Endothelial cell of umbilical vein (primary cell): ENCODE measurements at regions not wholly inside any gene's neighbourhood (a gene's known extent, or its start where the extent isn't known, plus 50 kb on each side); places are given as distances from the start of the nearest gene placed in this dataset.

Source experiments
- BruUV-seq: library from RNA; stranded (reverse); fragments of 400-500 nt; replicated peaks from 2 replicates; lab custom pipeline; 2021; lab: Mats Ljungman, UMichigan
- CTCF ChIA-PET: fragments of 300-600, 350-600 bp; sonication (Branson Sonifier 250); formaldehyde crosslinking; loops from one replicate; lab custom pipeline; 2021; ENCODE audit warnings: antibody characterized with exemption, inconsistent platforms; lab: Charles Lee
- POLR2A ChIA-PET: fragments of 300-600, 350-600 bp; sonication (Branson Sonifier 250); formaldehyde crosslinking; loops from one replicate; lab custom pipeline; 2021; ENCODE audit warnings: antibody characterized with exemption, inconsistent platforms; lab: Charles Lee
- DNase-seq: peaks from one replicate; pipeline ENCODE4 v3.0.0-alpha.2; 2011; ENCODE audit warnings: low read depth, low spot score
- FAIRE-seq: peaks from 2 replicates; lab custom pipeline; 2011; peaks lifted over from hg19 to GRCh38; lab: Jason Lieb, UNC
- H2AFZ ChIP-seq: 2 replicates; pipeline ENCODE4 v1.6.0; 2012; ENCODE audit warnings: low read depth, low read length, control low read depth, inconsistent platforms
- H3K27ac ChIP-seq: 2 replicates; pipeline ENCODE4 v1.5.1; 2011; ENCODE audit warnings: low read depth, mild to moderate bottlenecking, control low read depth, low read length, moderate library complexity; ENCODE audit not compliant: insufficient read depth
- H3K27me3 ChIP-seq, 2 experiments: 2 replicates each; pipeline versions ENCODE4 v1.6.0 to v1.6.1; 2011; ENCODE audit warnings: low read length in 2 of 2, mixed read lengths in 1 of 2; ENCODE audit not compliant: control insufficient read depth in 2 of 2, insufficient read depth in 2 of 2
- H3K36me3 ChIP-seq, 2 experiments: 2 replicates in 1 of 2; 3 replicates in 1 of 2; pipeline ENCODE4 v1.5.1; 2011; ENCODE audit warnings: low read length in 2 of 2, mild to moderate bottlenecking in 1 of 2, moderate library complexity in 1 of 2; ENCODE audit not compliant: control insufficient read depth in 2 of 2, insufficient read depth in 2 of 2; ENCODE audit errors: extremely low read depth in 1 of 2
- H3K4me1 ChIP-seq: 3 replicates; pipeline ENCODE4 v1.5.1; 2011; ENCODE audit warnings: mild to moderate bottlenecking, low read length; ENCODE audit not compliant: control insufficient read depth, insufficient read depth; ENCODE audit errors: extremely low read depth
- H3K4me2 ChIP-seq: 2 replicates; pipeline ENCODE4 v1.6.1; 2011; ENCODE audit warnings: low read length, control low read depth, mixed read lengths; ENCODE audit not compliant: insufficient read depth
- H3K4me3 ChIP-seq, 3 experiments: fragments of 200-600 bp in 1 of 3; sonication (generic), shearing (Covaris generic) in 1 of 3; replicated peaks in 1 of 3; 2 replicates each; pipeline ENCODE4 v1.5.1; 2011 to 2016; ENCODE audit warnings: control low read depth in 3 of 3, low read length in 3 of 3, mild to moderate bottlenecking in 2 of 3, inconsistent platforms in 1 of 3, low read depth in 1 of 3, moderate library complexity in 1 of 3; ENCODE audit not compliant: insufficient read depth in 1 of 3
- H3K79me2 ChIP-seq: 2 replicates; pipeline ENCODE4 v1.6.0; 2012; ENCODE audit warnings: low read length, inconsistent platforms; ENCODE audit not compliant: control insufficient read depth, insufficient read depth
- H3K9ac ChIP-seq: replicated peaks from 2 replicates; pipeline ENCODE3; 2011; ENCODE audit warnings: low read length, control low read depth; ENCODE audit not compliant: insufficient read depth; ENCODE audit errors: extremely low read depth
- H3K9me1 ChIP-seq: replicated peaks from 3 replicates; pipeline ENCODE4 v1.6.0; 2011; ENCODE audit warnings: mild to moderate bottlenecking, low read length; ENCODE audit not compliant: control insufficient read depth, insufficient read depth; ENCODE audit errors: extremely low read depth
- H3K9me3 ChIP-seq: replicated peaks from 2 replicates; pipeline ENCODE4 v1.5.1; 2012; ENCODE audit warnings: low read length, inconsistent platforms; ENCODE audit not compliant: control insufficient read depth, insufficient read depth
- H4K20me1 ChIP-seq: replicated peaks from 2 replicates; pipeline ENCODE3; 2011; ENCODE audit warnings: mild to moderate bottlenecking, low read length; ENCODE audit not compliant: control insufficient read depth, insufficient read depth; ENCODE audit errors: extremely low read depth
- CTCF ChIP-seq, 2 donors: IDR thresholded peaks; 1 replicate in 1 of 2; 2 replicates in 1 of 2; pipeline ENCODE4 v1.5.1; 2011; ENCODE audit warnings: low read length in 2 of 2, mild to moderate bottlenecking in 2 of 2, moderate library complexity in 2 of 2, control low read depth in 1 of 2, inconsistent platforms in 1 of 2, low read depth in 1 of 2; ENCODE audit not compliant: insufficient read depth in 1 of 2; ENCODE audit errors: extremely low read depth in 1 of 2
- EZH2 ChIP-seq: IDR thresholded peaks from 2 replicates; pipeline ENCODE4 v1.6.1; 2012; ENCODE audit warnings: borderline replicate concordance, low read depth, mild to moderate bottlenecking, moderate library complexity, low read length, inconsistent platforms; ENCODE audit not compliant: severe bottlenecking
- FOS ChIP-seq: IDR thresholded peaks from 2 replicates; pipeline ENCODE4 v1.6.1; 2011; ENCODE audit warnings: mild to moderate bottlenecking, low read length, moderate library complexity, borderline replicate concordance; ENCODE audit not compliant: insufficient read depth
- GATA2 ChIP-seq: IDR thresholded peaks from 2 replicates; pipeline ENCODE4 v1.7.0; 2011; ENCODE audit warnings: low read depth, mild to moderate bottlenecking, moderate library complexity, mixed read lengths, low read length; ENCODE audit not compliant: insufficient read length, insufficient read depth
- JUN ChIP-seq: IDR thresholded peaks from 2 replicates; pipeline ENCODE4 v1.6.1; 2011; ENCODE audit warnings: borderline replicate concordance, low read depth; ENCODE audit not compliant: insufficient read length, insufficient read depth
- MAX ChIP-seq: IDR thresholded peaks from 2 replicates; pipeline ENCODE4 v1.6.1; 2011; ENCODE audit not compliant: insufficient read depth, insufficient read length
- MYC ChIP-seq: IDR thresholded peaks from one replicate; pipeline ENCODE4 v1.6.1; 2011; ENCODE audit warnings: mild to moderate bottlenecking, low read depth, low read length
- POLR2A ChIP-seq: IDR thresholded peaks from 2 replicates; pipeline ENCODE4 v1.6.1; 2012; ENCODE audit warnings: low read depth, mild to moderate bottlenecking, control low read depth, low read length
- POLR2AphosphoS5 ChIP-seq: IDR thresholded peaks from 2 replicates; pipeline ENCODE4 v1.6.1; 2012; ENCODE audit warnings: low read depth, mild to moderate bottlenecking, control low read depth, low read length, moderate library complexity; ENCODE audit not compliant: insufficient read depth
- dilution Hi-C: fragments of 300-500 bp; cut with MboI; formaldehyde crosslinking; loops from one replicate; pipeline ENCODE4 v1.15.0; 2019; ENCODE audit warnings: low sequenced_read_pairs; ENCODE audit not compliant: extremely low pct_ligation_motif_present
- intact Hi-C: fragments of 100-400 bp; cut with micrococcal nuclease; formaldehyde crosslinking; loops from one replicate; pipeline ENCODE4 v1.10.0; 2022

GRCh38 chr6:168784426-168784825 lies 343.4 kb downstream of the SMOC2 start:
- intact Hi-C loops (no loop called here), dilution Hi-C loops (no loop called here)
- Histone ChIP-seq H3K4me3 (no peak overlapping the region), H3K9me1 (no peaks in the 10 kb centered on the region), H3K9me3 (peaks cover 5% of the 10 kb centered on the region), H3K36me3 (no peaks in the 10 kb centered on the region), H3K4me2 (no peak overlapping the region), H3K79me2 (no peaks in the 10 kb centered on the region), H3K4me1 (no peaks in the 10 kb centered on the region), H3K27ac (no peak overlapping the region), H4K20me1 (no peaks in the 10 kb centered on the region), H2AFZ (no peak overlapping the region), H3K27me3 (no peaks in the 10 kb centered on the region), H3K9ac (no peak overlapping the region)
- no TSS peak for BruUV-seq
- DNase-seq (no peak), FAIRE-seq (no peak)
- CTCF ChIA-PET, result no interaction called here
- no peak for TF ChIP-seq POLR2A
- TF ChIP-seq POLR2AphosphoS5, result no peak
- no peak for TF ChIP-seq GATA2
- TF ChIP-seq CTCF (IDR thresholded peaks at IDR 0.05; ENCODE audit: extremely low read depth in 1 of 2, insufficient read depth in 1 of 2, low read depth in 1 of 2, low read length in 2 of 2), result no peak
- no peak for TF ChIP-seq MAX
- no peak for TF ChIP-seq JUN
- TF ChIP-seq FOS, result no peak
- POLR2A ChIA-PET, result no interaction called here

- no TSS peak for BruUV-seq
- no peak overlapping the region for H3K9ac ChIP-seq
- FAIRE-seq, result no peak
- CTCF ChIA-PET, result no interaction called here
- intact Hi-C loops, result no loop called here
- DNase-seq, result no peak
- no peak overlapping the region for H3K4me2 ChIP-seq
- H3K4me1 ChIP-seq, result no peaks in the 10 kb centered on the region
- TF ChIP-seq MAX, result no peak
- TF ChIP-seq FOS, result no peak
- no peak for TF ChIP-seq CTCF (IDR thresholded peaks at IDR 0.05; ENCODE audit: extremely low read depth in 1 of 2, insufficient read depth in 1 of 2, low read depth in 1 of 2, low read length in 2 of 2)
- TF ChIP-seq JUN, result no peak
- TF ChIP-seq POLR2A, result no peak
- TF ChIP-seq GATA2, result no peak
- TF ChIP-seq EZH2, result no peak
- no peak for TF ChIP-seq POLR2AphosphoS5
- no peak for TF ChIP-seq MYC
- H3K27me3 ChIP-seq, result no peaks in the 10 kb centered on the region
- H4K20me1 ChIP-seq, result no peaks in the 10 kb centered on the region
- dilution Hi-C loops, result no loop called here
- no peak overlapping the region for H3K27ac ChIP-seq
- no peaks in the 10 kb centered on the region for H3K79me2 ChIP-seq
- H3K9me1 ChIP-seq, result no peaks in the 10 kb centered on the region
- H3K36me3 ChIP-seq, result no peaks in the 10 kb centered on the region
- H2AFZ ChIP-seq, result no peak overlapping the region
- POLR2A ChIA-PET, result no interaction called here
- peaks cover 6% of the 10 kb centered on the region for H3K9me3 ChIP-seq
- no peak overlapping the region for H3K4me3 ChIP-seq
These were observed 342.7 kb downstream of the SMOC2 start for GRCh38 chr6:168783720-168784119.
